Uterus (tissue), 3 donors: ENCODE measurements at regions not wholly inside any gene's neighbourhood (a gene's known extent, or its start where the extent isn't known, plus 50 kb on each side); places are given as distances from the start of the nearest gene placed in this dataset.
A peak's percentile ranks its signal among the peaks of the same experiment; 100 is the strongest.

Experiments used
- DNase-seq, 2 donors: peaks; one replicate each; pipeline ENCODE4 v3.0.0-alpha.2; 2019 to 2020
- H3K27ac ChIP-seq, 2 donors: fragments of 200-600 bp; sonication (generic); 1 replicate in 1 of 2; 2 replicates in 1 of 2; pipeline ENCODE4 v1.5.1; 2016 to 2018
- H3K27me3 ChIP-seq, 2 donors: fragments of 200-600 bp; sonication (generic); one replicate each; pipeline ENCODE4 v1.5.1; 2018 to 2019; ENCODE audit warnings: control low read depth in 1 of 2
- H3K36me3 ChIP-seq, 2 donors: fragments of 200-600 bp; sonication (generic); one replicate each; pipeline ENCODE4 v1.5.1; 2019; ENCODE audit warnings: control low read depth in 1 of 2
- H3K4me1 ChIP-seq, 2 donors: fragments of 200-600 bp; sonication (generic); one replicate each; pipeline ENCODE4 v1.5.1; 2018 to 2019; ENCODE audit warnings: control low read depth in 1 of 2
- H3K4me3 ChIP-seq, 2 donors: fragments of 200-600 bp; sonication (generic); 1 replicate in 1 of 2; 2 replicates in 1 of 2; pipeline ENCODE4 v1.5.1; 2018 to 2019; ENCODE audit warnings: mild to moderate bottlenecking in 1 of 2
- H3K9me3 ChIP-seq, 2 donors: fragments of 200-600 bp; sonication (generic); one replicate each; pipeline ENCODE4 v1.5.1; 2019; ENCODE audit warnings: control low read depth in 1 of 2
- POLR2A ChIP-seq, 2 donors: fragments of 450-650 bp; IDR thresholded peaks; one replicate each; pipeline ENCODE4 v1.6.1; 2016; ENCODE audit warnings: antibody characterized with exemption in 2 of 2, mild to moderate bottlenecking in 1 of 2, moderate library complexity in 1 of 2
- intact Hi-C: fragments of 100-400 bp; cut with DNase I; formaldehyde crosslinking; loops from one replicate; pipeline ENCODE4 v1.15.1; 2023; ENCODE audit warnings: low total_unique reads
- TF ChIP-seq, protein P1 (sequence below), 4 experiments: fragments of 200-600 bp in 2 of 4; fragments of 450-650 bp in 2 of 4; sonication (generic) in 2 of 4; IDR thresholded peaks; one replicate each; pipeline ENCODE4 v1.5.1; 2016 to 2019; ENCODE audit warnings: antibody characterized with exemption in 4 of 4, mild to moderate bottlenecking in 2 of 4, moderate library complexity in 1 of 4
- donor health status: DM: yes; HTN: yes; CAD: no.

- peak in 1 of 2 donors; percentile 44 for DNase-seq
These were observed 53.8 kb upstream of the FOXP4 start for GRCh38 chr6:41492261-41492891.

GRCh38 chr6:41494212-41495110 lies 51.7 kb upstream of the FOXP4 start:
- H3K4me1 ChIP-seq = no peaks in the 10 kb centered on the region
- no peaks in the 10 kb centered on the region for H3K27me3 ChIP-seq
- H3K9me3 ChIP-seq = no peaks in the 10 kb centered on the region
- no peak overlapping the region for H3K27ac ChIP-seq
- no peaks in the 10 kb centered on the region for H3K36me3 ChIP-seq
- no peak overlapping the region for H3K4me3 ChIP-seq
- DNase-seq = no peak
- intact Hi-C loops = no loop called here
- TF ChIP-seq, protein P1, sequence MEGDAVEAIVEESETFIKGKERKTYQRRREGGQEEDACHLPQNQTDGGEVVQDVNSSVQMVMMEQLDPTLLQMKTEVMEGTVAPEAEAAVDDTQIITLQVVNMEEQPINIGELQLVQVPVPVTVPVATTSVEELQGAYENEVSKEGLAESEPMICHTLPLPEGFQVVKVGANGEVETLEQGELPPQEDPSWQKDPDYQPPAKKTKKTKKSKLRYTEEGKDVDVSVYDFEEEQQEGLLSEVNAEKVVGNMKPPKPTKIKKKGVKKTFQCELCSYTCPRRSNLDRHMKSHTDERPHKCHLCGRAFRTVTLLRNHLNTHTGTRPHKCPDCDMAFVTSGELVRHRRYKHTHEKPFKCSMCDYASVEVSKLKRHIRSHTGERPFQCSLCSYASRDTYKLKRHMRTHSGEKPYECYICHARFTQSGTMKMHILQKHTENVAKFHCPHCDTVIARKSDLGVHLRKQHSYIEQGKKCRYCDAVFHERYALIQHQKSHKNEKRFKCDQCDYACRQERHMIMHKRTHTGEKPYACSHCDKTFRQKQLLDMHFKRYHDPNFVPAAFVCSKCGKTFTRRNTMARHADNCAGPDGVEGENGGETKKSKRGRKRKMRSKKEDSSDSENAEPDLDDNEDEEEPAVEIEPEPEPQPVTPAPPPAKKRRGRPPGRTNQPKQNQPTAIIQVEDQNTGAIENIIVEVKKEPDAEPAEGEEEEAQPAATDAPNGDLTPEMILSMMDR (IDR thresholded peaks at IDR 0.05) = no peak
- no peak for TF ChIP-seq POLR2A (IDR thresholded peaks at IDR 0.05)

More at GRCh38 chr6:41492261-41492891, 53.8 kb upstream of the FOXP4 start:
- no peak overlapping the region for H3K4me3 ChIP-seq
- H3K27me3 ChIP-seq = no peaks in the 10 kb centered on the region
- H3K36me3 ChIP-seq = no peaks in the 10 kb centered on the region
- peaks cover 5 to 6% of the 10 kb centered on the region in 2 donors for H3K4me1 ChIP-seq
- TF ChIP-seq, protein P1 (IDR thresholded peaks at IDR 0.05) = no peak
- TF ChIP-seq POLR2A (IDR thresholded peaks at IDR 0.05) = no peak
- H3K27ac ChIP-seq = no peak overlapping the region
- H3K9me3 ChIP-seq = no peaks in the 10 kb centered on the region
- intact Hi-C loops = no loop called here
